ENCODE measurements at regions not wholly inside any gene's neighbourhood (a gene's known extent, or its start where the extent isn't known, plus 50 kb on each side); places are given as distances from the start of the nearest gene placed in this dataset.

DNA sequence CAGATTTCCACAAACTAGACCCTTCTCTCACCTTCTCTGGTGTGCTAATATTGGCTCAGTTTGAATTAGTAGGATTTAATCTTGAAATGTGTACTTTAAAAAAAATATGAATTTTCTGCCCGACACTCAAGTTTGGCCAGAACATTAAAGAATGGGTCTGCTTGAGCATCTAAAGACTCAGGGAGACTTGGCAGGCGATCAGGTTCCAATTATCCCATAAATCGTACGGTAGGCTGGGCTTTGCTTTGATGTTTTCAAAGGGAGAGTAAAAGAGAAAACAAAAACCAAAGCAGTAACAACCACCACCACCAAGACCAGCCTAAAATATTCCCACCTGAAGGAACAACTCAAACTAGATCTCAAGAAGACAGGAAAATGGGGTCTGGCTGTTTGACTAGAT is 230.8 kb downstream of the EBLN2 start:
- Histone ChIP-seq H3K9me3 (no peaks in the 10 kb centered on the region), H3K27ac (no peak overlapping the region), H3K4me2 (no peak overlapping the region), H3K4me1 (no peaks in the 10 kb centered on the region), H3K4me3 (no peak overlapping the region)
- CTCF ChIA-PET: no interaction called here
- no peak for DNase-seq (ENCODE audit: low read depth in 1 of 2, low spot score in 1 of 2)
- FAIRE-seq: no peak
- TF ChIP-seq HOXB5 (CRISPR knock-in tag; IDR thresholded peaks at IDR 0.05) (no peak), MYC (IDR thresholded peaks at IDR 0.05; ENCODE audit: borderline replicate concordance, low read length) (no peak)
- TF ChIP-seq, protein P1, sequence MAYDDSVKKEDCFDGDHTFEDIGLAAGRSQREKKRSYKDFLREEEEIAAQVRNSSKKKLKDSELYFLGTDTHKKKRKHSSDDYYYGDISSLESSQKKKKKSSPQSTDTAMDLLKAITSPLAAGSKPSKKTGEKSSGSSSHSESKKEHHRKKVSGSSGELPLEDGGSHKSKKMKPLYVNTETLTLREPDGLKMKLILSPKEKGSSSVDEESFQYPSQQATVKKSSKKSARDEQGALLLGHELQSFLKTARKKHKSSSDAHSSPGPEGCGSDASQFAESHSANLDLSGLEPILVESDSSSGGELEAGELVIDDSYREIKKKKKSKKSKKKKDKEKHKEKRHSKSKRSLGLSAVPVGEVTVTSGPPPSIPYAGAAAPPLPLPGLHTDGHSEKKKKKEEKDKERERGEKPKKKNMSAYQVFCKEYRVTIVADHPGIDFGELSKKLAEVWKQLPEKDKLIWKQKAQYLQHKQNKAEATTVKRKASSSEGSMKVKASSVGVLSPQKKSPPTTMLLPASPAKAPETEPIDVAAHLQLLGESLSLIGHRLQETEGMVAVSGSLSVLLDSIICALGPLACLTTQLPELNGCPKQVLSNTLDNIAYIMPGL (CRISPR knock-in tag; IDR thresholded peaks at IDR 0.05; ENCODE audit: borderline replicate concordance): no peak
- POLR2A ChIA-PET: interaction anchor here (0.6 kb wide), 1 partner anchor 1503 kb away, joined by 5 read pairs; no protein-coding TSS in a partner anchor
- ATAC-seq: no peak
- WGBS (ENCODE audit: missing lambda C conversion rate): 2% methylated on average over 4 of the region's 4 CpGs

DNA sequence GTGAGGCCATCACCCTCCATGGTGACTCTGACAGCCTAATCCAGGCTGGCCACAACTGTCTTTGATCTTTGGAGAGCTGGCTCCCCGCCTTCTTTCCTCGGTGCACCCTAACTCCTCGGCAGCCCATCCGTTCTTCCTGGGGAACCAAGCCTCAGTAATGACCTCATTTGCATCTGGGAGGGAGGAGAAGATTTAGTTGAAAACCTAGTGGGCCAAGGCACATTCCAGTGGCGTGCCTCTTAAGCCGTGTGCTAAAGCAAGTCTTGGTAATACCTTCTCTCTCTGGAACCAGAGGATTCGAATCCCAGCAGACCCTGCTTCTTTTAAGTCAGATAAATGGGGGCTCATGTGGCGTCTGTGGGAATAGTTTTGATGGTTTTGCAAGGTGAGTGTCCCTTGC is 233.1 kb downstream of the EBLN2 start:
- DNase-seq (ENCODE audit: low read depth in 1 of 2, low spot score in 1 of 2) (no peak), ATAC-seq (no peak), FAIRE-seq (no peak)
- ChIA-PET POLR2A (no interaction called here), CTCF (no interaction called here)
- Histone ChIP-seq H3K4me1 (no peaks in the 10 kb centered on the region), H3K9me3 (no peaks in the 10 kb centered on the region), H3K27ac (no peak overlapping the region), H3K4me2 (no peak overlapping the region), H3K4me3 (no peak overlapping the region)
- WGBS (ENCODE audit: missing lambda C conversion rate): 2% methylated on average over 8 of the region's 8 CpGs
- no peak for TF ChIP-seq POLR2AphosphoS2 (conservative IDR thresholded peaks at IDR 0.05; ENCODE audit: low read length)
- TF ChIP-seq, protein P2, sequence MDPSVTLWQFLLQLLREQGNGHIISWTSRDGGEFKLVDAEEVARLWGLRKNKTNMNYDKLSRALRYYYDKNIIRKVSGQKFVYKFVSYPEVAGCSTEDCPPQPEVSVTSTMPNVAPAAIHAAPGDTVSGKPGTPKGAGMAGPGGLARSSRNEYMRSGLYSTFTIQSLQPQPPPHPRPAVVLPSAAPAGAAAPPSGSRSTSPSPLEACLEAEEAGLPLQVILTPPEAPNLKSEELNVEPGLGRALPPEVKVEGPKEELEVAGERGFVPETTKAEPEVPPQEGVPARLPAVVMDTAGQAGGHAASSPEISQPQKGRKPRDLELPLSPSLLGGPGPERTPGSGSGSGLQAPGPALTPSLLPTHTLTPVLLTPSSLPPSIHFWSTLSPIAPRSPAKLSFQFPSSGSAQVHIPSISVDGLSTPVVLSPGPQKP (IDR thresholded peaks at IDR 0.05; ENCODE audit: low read depth, low read length): no peak
- TF ChIP-seq GATA3 (IDR thresholded peaks at IDR 0.05; ENCODE audit: borderline replicate concordance): no peak
- TF ChIP-seq RNF2 (IDR thresholded peaks at IDR 0.05; ENCODE audit: borderline replicate concordance, low read depth): no peak
- TF ChIP-seq, protein P3, sequence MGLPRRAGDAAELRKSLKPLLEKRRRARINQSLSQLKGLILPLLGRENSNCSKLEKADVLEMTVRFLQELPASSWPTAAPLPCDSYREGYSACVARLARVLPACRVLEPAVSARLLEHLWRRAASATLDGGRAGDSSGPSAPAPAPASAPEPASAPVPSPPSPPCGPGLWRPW (IDR thresholded peaks at IDR 0.05): no peak
- no peak for TF ChIP-seq KDM1A (IDR thresholded peaks at IDR 0.05; ENCODE audit: low read depth)
- no peak for TF ChIP-seq ZFP36 (IDR thresholded peaks at IDR 0.05; ENCODE audit: borderline replicate concordance, partially characterized antibody)
- TF ChIP-seq, protein P4, sequence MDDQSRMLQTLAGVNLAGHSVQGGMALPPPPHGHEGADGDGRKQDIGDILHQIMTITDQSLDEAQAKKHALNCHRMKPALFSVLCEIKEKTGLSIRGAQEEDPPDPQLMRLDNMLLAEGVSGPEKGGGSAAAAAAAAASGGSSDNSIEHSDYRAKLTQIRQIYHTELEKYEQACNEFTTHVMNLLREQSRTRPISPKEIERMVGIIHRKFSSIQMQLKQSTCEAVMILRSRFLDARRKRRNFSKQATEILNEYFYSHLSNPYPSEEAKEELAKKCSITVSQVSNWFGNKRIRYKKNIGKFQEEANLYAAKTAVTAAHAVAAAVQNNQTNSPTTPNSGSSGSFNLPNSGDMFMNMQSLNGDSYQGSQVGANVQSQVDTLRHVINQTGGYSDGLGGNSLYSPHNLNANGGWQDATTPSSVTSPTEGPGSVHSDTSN (IDR thresholded peaks at IDR 0.05): no peak
- no peak for TF ChIP-seq JUN (IDR thresholded peaks at IDR 0.05)
- no peak for TF ChIP-seq TP53 (CRISPR knock-in tag; IDR thresholded peaks at IDR 0.05)
- no peak for TF ChIP-seq PHF8 (IDR thresholded peaks at IDR 0.05; ENCODE audit: borderline replicate concordance, low read depth)
- TF ChIP-seq HEYL (CRISPR knock-in tag; IDR thresholded peaks at IDR 0.05): no peak

DNA sequence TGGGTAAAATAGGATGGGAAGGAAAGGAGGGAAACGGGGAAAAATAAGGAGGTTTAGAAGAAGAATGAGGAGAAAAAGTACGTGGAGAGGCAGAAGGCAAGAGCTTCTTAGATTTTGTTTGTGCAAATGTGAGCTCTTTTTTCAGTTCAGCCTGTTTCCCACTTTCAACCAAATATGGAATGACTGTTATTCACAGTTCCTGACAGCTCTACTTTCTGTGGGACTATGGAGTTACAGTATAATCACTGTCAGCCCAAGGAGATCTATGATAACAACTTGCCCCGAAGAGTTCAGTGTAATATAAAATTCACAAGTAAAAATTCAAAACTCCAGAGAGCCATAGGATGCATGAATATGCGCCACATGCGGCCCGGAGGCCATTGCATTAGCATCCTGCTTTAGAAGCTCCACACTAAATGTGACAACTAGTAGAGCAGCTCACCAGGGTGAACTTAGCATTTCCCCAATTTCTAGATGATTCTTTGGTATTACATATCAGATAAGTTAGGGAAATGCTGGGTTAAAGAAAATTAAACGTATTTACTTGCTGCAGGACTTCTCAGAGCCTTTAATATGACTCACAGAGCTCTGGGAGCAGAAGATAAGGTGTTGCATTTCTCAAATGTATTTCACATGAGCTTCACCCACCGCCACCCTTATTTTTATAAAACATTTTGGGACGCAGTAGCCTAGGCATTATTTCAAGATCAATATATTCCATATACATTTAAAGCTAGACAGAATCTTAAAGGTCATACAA is 234.6 kb downstream of the EBLN2 start:
- ATAC-seq: no peak
- FAIRE-seq: no peak
- no peaks in the 10 kb centered on the region for H3K4me1 ChIP-seq
- TF ChIP-seq, protein P5, sequence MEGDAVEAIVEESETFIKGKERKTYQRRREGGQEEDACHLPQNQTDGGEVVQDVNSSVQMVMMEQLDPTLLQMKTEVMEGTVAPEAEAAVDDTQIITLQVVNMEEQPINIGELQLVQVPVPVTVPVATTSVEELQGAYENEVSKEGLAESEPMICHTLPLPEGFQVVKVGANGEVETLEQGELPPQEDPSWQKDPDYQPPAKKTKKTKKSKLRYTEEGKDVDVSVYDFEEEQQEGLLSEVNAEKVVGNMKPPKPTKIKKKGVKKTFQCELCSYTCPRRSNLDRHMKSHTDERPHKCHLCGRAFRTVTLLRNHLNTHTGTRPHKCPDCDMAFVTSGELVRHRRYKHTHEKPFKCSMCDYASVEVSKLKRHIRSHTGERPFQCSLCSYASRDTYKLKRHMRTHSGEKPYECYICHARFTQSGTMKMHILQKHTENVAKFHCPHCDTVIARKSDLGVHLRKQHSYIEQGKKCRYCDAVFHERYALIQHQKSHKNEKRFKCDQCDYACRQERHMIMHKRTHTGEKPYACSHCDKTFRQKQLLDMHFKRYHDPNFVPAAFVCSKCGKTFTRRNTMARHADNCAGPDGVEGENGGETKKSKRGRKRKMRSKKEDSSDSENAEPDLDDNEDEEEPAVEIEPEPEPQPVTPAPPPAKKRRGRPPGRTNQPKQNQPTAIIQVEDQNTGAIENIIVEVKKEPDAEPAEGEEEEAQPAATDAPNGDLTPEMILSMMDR (IDR thresholded peaks at IDR 0.05): no peak
- no peak for TF ChIP-seq RARB (CRISPR knock-in tag; IDR thresholded peaks at IDR 0.05)
- TF ChIP-seq, protein P4 (IDR thresholded peaks at IDR 0.05): no peak
- no peak for TF ChIP-seq FOXS1 (CRISPR knock-in tag; IDR thresholded peaks at IDR 0.05)
- no peak for TF ChIP-seq HDAC2 (IDR thresholded peaks at IDR 0.05)
- no peak for TF ChIP-seq KDM5A (IDR thresholded peaks at IDR 0.05)
- no peak for TF ChIP-seq EP300 (IDR thresholded peaks at IDR 0.05)
- TF ChIP-seq NR3C1 (IDR thresholded peaks at IDR 0.05): no peak
- no peak for TF ChIP-seq ZC3H11A (IDR thresholded peaks at IDR 0.05)
- TF ChIP-seq, protein P6, sequence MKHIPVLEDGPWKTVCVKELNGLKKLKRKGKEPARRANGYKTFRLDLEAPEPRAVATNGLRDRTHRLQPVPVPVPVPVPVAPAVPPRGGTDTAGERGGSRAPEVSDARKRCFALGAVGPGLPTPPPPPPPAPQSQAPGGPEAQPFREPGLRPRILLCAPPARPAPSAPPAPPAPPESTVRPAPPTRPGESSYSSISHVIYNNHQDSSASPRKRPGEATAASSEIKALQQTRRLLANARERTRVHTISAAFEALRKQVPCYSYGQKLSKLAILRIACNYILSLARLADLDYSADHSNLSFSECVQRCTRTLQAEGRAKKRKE (CRISPR knock-in tag; IDR thresholded peaks at IDR 0.05; ENCODE audit: low read depth): no peak
- TF ChIP-seq MYC (IDR thresholded peaks at IDR 0.05; ENCODE audit: borderline replicate concordance, low read length): no peak

More for the DNA sequence above, 234.6 kb downstream of the EBLN2 start:
- Histone ChIP-seq H3K4me2 (no peak overlapping the region), H3K27ac (no peak overlapping the region), H3K9me3 (no peaks in the 10 kb centered on the region), H3K4me3 (no peak overlapping the region)
- ChIA-PET POLR2A (interaction anchor here (0.6 kb wide), 1 partner anchor 1183 kb away, joined by 4 read pairs; no protein-coding TSS in a partner anchor), CTCF (no interaction called here)
- WGBS (ENCODE audit: missing lambda C conversion rate): 34% methylated on average over 9 of the region's 9 CpGs
- no peak for DNase-seq (ENCODE audit: low read depth in 1 of 2, low spot score in 1 of 2)

All from A549 (cell line).